ENCODE measurements at regions not wholly inside any gene's neighbourhood (a gene's known extent, or its start where the extent isn't known, plus 50 kb on each side); places are given as distances from the start of the nearest gene placed in this dataset.

GRCh38 chr4:173585876-173586572 lies 56.0 kb upstream of the HAND2 start:
- Mint-ChIP-seq H3K4me3 (no peak overlapping the region), H3K4me1 (no peaks in the 10 kb centered on the region), H3K36me3 (no peaks in the 10 kb centered on the region), H3K9me3 (no peaks in the 10 kb centered on the region), H3K27me3 (no peaks in the 10 kb centered on the region), H3K27ac (no peak overlapping the region)
- POLR2A ChIA-PET, result no interaction called here
- DNase-seq (no peak), ATAC-seq (ENCODE audit: low read depth) (no peak)

- DNase-seq, result no peak
- no peak overlapping the region for H3K27ac Mint-ChIP-seq
Measured at GRCh38 chr4:173584506-173584905, 54.5 kb upstream of the HAND2 start.

More at GRCh38 chr4:173584506-173584905, 54.5 kb upstream of the HAND2 start:
- no peak overlapping the region for H3K4me3 Mint-ChIP-seq
- POLR2A ChIA-PET, result no interaction called here
- no peak for ATAC-seq (ENCODE audit: low read depth)
- no peaks in the 10 kb centered on the region for H3K27me3 Mint-ChIP-seq
- no peaks in the 10 kb centered on the region for H3K9me3 Mint-ChIP-seq
- H3K36me3 Mint-ChIP-seq, result no peaks in the 10 kb centered on the region
- no peaks in the 10 kb centered on the region for H3K4me1 Mint-ChIP-seq
